ENCODE measurements at regions not wholly inside any gene's neighbourhood (a gene's known extent, or its start where the extent isn't known, plus 50 kb on each side); places are given as distances from the start of the nearest gene placed in this dataset.
"Not testable (repeated sequence)": the region's sequence is repeated elsewhere in the genome, so short reads cannot be mapped to it uniquely, and the experiment has no call there.

DNA sequence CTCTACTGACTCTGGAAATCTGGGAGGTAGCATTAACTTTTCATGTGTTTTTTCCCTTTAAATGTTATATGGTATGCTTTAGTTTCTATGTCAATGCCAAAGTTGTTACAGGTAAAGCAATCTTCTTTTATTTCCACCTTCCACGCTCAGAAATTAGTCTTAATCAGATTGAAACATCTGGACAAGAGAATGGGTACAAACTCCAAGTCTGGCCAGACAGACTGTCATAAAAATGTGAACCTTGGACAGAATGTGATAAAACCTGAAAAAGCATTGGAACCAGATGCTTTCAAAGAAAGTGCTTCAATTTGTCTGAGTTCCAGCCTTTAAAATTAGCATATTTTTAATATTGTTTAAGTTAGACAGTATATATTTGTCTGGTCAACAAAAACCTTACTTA, 110.7 kb upstream of the P2RY1 start:
- no peak for DNase-seq

DNA sequence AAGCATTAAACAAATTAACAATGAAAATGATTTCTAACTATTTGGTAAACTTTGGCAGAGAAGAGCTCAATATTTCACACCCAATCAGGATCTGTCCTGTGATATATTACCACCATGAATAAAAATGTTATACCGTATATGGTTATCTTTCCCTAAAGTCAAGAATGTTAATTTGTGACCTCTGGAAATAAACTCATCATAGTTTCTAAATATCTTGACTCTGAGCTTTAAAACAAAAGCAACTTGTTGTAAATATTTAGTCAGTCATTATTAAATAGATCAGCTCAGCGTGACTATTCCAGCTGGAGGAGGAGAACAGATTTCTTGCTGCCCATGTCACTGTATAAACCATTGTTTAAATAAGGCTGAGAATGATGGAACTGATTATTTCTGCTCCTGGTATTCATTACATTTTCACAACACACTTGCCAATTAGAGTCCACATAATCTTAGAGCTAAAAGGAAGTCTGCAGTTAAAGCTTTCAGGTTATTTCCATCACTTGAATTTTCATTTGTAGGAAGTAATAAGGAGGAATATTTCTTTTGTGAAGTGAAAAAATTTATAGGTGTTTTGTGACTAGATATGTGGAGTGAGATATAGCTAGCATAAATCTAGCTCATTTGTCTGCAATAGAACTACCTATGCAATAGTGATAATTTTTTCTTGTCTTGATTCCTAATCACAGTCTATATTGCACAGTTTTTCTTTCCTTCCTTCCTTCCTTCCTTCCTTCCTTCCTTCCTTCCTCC, 106.5 kb upstream of the P2RY1 start:
- DNase-seq, result no peak

DNA sequence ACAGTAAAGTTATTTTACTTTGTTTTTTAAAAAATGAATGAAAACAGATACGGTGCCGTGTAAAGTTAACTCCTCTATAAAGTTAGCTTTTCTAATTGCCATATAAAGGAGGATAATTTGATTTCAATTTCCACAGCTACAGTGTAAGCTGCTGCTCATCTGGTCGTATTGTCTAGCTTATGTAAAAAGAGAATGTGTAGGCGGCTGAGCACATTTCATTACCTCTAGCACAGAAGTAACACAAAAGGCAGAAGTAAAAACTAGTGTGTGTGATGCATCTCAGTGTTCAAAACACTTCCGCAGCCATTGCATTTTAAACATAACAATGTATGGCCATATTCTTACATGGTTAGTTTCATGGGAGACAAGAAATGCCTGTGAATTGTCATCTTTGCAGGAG, 105.0 kb upstream of the P2RY1 start:
- no peak for DNase-seq

DNA sequence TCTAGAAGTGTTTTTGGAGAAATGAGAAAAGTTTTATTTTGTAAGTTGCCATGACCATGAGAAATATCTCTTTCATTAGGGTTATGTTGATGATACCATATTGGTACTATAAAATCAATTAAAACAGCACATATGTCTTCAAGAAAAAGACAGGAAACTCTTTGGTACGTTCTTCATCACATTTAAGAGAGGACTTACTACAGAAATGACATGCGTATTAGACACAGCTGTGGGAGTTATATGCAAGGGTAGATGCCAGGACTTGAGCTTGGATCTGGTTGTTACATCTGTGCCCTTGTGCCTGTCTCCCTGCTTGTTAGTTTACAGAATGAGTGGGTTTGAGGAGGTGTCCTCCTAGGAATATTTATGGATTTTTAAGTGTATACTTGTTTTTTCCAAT, 103.4 kb upstream of the P2RY1 start:
- DNase-seq, result no peak

DNA sequence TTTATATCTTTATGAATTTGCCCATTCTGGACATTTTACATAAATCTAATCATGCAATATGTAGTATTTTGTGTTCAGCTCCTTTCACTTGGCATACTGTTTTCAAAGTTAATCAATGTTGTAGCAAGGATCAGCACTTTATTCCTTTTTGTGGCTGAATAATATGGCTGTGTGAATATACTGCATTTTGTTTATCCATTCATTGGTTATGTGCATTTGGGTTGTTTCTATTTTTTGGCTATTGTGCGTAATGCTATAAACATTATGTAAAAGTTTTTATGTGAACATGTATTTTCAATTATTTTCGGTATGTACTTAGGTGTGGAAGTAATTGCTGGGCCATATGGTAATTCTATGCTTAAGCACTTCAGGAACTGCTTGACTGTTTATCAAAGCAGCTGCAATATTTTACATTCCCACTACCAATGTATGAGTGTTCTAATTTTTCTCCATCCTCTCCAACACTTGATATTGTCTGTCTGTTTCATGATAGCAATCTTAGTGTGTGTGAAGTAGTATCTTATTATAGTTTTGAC, 101.3 kb upstream of the P2RY1 start:
- no peak for DNase-seq

DNA sequence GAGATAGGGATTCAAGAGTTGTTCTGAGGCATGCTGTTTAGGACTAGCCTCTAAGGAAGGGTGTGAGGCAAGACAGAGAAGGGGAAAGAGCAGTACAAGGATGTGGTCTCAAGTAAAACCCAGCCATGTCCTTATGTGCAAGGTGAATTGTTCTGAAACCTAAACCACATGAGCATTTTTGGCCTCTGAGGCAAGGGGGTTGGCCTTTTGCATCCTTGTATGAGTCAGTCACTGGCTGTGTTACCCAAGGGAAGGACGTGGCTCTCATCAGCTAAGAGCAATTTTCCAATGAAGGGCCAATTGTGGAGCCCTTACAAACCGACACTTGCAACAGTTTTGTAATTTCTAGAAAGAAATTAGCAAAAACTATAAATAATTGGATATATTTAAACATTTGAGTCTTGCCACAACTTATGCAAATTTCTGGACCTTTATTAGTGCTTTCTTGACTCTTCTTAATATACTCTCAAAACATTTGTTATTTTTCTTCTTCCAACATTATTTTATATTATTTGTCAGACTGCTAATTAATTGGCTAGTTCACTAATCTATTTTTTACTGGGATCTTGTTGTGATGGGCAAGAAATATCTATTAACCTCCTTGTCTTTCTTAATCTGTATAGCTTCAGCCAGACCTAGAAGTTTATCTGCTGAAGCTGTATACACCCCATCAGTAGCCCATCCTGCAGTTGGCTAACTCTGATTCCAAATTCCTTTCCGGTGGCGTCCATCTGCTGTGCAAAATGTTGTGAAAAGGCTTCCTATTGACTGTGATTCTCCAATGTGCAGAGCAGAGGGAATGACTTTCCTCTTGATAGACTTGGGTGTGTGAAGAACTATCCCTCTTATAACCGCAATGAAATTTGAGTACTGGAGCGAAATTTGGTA, 97.7 kb upstream of the P2RY1 start:
- no peak for DNase-seq

DNA sequence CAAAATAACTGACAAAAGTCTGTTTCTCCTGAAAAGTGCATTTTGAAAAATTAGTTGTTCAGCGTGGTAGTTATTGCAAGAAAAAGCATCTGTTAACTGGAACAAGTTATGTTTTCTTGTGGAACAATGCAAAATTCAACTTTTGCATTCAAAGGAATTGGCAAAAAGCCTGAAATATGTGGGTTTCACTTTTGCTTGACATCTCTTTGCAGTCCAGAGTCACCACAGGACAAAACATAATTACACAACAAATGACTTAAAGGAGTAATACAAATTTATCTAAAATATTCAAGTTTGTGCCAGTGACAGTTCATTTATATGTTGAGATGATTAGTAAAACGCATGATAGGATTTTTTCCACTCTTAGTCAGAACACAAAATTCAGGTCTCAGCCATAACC, 96.3 kb upstream of the P2RY1 start:
- peak; percentile 71 for DNase-seq

DNA sequence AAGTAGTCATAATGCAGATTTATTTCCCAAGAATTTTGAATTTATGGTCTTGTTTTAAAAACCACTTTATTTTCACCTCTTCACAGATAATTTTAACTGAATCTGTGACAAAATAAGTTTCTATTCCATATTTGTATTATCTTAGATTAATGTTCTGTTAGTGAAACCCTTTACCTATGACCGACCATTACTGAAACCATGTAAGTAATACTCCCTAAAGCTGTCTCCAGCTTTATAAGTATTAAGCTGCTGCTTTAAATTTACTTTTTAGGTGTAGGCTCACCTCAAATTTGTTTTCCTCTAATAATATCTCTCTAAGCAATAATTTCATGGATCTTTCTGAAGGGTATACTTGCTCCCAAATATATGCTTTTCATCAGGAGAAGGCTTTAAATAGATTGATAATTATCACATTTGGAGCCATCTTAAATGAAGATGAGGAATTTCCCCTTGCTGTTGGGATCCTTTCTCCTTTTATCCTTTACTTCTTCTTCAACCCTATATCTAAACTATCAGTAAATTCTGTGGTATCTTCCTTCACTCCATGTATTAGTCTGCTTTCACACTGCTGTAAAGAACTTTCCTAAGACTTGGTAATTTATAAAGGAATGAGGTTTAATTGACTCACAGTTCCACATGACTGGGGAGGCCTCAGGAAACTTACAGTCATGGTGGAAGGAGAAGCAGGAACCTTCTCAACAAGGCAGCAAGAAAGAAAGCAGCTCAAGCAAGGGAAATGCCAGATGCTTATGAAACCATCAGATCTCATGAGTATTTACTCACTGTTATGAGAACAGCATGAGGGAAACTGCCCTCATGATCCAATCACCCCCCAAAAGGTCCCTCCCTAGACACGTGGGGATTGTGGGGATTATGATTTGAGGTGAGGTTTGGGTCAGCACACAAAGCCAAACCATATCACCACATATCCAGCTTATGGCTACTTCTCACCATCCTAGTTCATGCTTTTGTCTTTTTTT, 92.3 kb upstream of the P2RY1 start:
- DNase-seq, result no peak

DNA sequence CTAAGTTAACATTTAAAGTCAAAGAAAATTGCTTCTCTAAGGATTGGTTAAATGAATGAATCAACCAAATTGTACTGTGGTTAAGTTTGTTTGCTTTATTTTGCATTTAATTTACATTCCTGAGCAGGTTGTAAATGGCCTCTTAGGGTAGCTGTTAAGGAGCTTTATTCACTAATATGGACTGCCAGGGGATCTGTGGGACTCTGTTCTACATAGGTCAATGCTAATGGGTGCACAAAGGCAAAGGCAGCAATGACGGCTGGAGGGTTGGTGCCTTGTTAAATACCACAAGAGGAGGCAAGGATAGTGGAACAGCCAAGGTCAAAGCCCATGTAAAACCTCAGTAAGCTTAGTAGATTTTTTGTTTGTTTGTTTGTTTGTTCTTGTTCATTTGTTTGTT, 89.3 kb upstream of the P2RY1 start:
- DNase-seq, result no peak

DNA sequence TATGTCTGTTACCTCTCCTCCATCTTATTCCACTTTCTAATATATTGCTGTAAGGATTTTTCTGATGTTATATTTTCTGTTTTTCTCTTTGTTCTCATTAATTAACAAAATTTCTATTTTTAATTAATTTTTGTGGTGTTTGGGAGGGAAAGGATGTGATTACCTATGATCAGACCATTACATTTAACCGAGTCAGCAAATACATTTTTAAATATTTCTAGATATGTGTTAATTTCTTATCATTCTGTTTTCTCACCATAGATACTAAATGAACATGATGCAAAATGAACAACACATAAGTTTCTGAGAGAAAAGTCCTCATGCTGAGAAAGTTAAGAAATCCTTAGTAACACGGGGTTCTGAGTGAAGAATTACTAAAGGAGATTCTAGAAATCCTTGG, 80.6 kb upstream of the P2RY1 start:
- DNase-seq, result no peak

DNA sequence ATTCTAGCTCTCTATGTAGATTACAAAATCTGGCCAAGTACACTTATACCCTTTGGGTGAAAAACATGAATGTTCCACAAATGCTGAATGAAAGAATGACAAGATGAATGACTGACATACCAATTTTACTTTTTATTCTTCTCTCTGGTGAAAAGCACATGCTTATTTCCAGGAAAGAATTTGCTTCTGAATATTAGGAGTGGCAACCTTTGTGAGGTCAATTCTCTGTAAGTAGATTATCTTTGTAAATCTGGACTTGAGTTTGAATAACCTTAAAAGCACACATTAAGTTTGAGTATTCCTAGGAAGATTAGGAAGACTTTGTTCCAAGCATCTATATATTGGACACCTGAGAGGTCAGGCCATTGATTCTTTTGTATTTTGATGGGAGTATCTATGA, 78.1 kb upstream of the P2RY1 start:
- DNase-seq, result no peak

DNA sequence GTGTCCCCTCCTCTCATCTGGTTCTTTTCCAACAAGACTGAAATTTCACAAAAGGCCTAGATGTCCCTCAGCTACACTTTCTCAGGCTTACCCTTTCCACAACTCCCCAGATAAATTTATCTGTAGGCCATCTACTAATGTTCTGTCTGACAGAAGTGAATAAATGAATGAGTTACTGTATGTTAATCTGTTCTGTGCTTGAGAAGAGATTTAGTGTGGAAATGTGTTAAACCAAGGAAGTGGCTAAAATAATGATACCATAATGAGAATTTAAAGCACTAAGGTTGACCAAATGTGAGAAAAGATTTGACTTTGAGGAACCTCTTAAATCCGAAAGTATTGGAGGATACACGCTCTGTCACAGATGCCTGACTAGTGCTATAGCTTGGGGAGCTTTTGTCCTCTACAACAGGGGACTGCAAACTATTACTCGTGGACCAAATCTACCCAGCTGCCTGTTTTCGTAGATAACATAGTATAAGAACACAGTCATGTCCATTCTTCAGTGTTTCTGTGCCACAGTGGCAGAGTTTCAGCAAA, 74.8 kb upstream of the P2RY1 start:
- DNase-seq, result no peak

DNA sequence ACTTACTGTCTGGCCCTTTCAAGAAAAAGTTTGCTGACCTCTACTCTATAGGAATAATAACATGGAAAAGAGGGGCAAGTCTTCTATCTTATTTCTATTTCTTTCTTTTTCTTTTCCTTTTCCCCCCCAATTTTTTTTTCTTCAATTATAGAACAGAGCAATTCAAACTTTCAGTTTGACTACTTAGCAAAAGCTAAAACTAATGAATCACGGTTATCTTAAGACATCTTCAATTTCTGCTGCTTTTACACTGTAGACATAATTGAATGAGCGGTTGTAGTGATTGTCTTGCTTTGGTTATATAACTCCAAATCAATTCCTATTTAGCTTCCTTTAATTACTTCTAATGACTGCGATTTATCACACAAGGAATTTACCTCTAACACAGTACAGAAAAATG, 74.3 kb upstream of the P2RY1 start:
- no peak for DNase-seq

DNA sequence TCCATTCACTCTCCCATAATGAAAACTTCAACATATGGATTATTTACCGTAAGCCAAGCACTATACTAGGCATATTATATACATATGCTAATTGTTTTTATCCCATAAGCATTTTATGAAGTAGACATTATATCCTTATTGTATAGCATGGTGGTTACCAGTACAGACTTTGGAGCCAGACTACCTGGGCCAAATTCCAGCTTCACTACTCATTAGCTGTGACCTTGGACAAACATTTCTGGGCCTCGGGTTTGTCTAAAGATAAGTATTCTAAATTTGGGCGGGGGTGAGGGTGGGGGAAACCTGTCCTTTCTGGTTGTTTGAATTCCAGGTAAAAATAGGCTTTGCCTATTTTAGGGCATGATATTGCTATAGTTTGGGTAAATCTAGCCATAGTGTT, 66.5 kb upstream of the P2RY1 start:
- no peak for DNase-seq

DNA sequence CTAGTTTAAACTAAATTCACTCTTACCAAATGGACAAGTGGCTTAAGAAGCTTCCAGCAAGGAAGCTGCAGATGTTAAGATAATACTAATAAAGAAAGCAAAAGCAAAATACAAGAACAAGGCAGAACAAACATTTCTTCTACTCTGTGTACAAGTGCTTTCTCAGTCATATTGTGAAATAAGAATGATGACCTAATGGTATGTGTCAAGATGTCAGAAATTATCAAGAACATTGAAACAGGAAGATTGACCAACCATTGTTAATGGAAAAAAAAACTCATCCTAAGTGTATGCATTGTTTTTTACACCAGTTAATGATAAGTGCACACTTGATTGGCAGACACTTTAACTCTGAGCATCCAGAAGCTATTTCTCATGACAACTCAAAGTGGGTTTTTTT, 65.4 kb upstream of the P2RY1 start:
- DNase-seq, result peak; percentile 50

DNA sequence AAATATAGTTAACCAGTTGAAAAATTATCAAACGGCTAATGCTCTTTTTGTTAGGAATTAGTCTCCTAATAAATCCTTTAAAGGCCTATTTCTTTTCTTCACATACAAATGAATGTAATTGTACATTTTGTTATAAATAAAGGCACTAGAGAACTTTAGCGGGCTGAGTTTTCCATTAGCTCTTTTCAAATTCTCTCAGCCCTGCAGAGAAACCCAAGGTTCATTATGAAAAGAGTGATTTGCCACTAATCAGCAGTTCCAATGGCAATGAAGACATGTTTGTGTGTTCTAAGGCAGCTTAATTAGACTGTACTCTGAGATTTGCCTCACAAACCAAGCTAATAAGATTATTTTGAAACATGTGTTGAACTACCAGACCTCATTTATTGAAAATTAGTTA, 64.6 kb upstream of the P2RY1 start:
- DNase-seq, result no peak

DNA sequence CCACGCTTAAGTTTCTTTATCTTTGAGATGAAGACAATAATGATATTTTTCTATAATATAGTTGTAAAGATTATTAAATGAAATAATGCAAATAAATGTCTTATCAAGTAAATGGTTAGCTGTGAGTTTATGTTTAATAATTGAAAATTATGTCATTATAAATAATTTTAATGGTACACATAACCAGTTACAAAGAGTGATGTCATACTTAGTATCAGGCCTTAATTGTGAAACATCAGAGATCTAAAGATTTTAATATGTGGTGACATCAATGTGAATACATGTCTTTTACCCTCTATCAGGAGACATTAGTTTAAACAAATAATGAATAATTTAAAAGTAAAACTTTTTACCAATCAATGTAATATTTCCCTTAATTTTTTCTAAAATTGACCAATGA, 63.8 kb upstream of the P2RY1 start:
- DNase-seq, result no peak

DNA sequence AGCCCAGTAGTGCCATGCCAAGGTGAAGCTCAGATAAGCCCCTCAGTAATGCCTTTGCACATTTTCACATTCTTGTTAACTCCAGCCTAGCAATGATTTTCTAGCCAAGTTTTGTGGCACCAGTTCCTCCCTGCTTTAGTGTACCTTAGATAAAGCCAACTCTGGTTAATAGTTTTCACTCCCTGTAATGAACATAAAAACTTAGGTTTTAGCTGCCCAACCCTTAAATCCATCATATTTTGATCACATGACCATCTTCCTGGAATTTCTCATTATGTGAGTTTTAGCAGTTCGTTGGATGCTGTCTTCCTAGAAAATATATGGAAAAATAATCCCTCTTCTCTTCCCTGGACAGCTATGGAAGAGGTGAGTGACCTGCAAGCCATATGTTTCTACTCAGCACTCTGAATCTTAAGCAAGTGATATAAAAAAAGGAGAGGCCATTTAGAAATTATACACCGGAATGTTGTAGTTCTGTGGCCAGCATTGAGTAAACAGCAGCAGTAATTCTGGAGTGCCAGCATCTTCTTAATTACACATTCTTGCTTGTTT, 62.2 kb upstream of the P2RY1 start:
- DNase-seq, result no peak

DNA sequence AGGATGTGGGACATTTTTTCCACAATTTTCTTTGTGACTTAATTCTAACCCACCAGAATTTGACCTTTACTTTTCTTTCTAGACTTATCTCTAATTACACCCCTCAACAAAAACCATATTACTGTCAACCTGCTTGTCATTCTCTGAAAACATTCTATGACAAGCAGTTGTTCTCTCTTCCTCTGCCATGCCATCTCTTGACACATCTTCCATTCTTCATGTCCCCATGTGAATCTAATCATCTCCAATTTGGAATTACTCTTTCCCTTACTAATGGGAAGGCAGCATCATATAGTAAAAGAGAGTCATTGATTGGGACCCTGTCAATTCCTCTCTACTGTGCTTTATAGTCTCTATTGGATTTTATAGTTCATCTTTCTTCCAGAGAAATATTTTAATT, 61.3 kb upstream of the P2RY1 start:
- no peak for DNase-seq

DNA sequence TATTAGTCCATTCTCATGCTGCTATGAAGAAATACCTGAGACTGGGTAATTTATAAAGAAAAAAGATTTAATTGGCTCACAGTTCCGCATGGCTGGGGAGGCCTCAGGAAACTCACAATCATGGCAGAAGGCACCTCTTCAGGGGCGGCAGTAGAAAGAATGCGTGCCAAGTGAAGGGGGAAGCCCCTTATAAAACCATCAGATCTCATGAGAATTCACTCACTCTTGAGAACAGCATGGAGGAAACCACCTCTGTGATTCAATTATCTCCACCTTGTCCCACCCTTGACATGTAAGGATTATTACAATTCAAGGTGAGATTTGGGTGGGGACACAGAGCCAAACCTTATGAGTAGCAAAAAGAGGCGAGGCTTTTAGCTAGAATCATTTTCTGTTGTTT, 60.7 kb upstream of the P2RY1 start:
- DNase-seq, result not testable (repeated sequence)

DNA sequence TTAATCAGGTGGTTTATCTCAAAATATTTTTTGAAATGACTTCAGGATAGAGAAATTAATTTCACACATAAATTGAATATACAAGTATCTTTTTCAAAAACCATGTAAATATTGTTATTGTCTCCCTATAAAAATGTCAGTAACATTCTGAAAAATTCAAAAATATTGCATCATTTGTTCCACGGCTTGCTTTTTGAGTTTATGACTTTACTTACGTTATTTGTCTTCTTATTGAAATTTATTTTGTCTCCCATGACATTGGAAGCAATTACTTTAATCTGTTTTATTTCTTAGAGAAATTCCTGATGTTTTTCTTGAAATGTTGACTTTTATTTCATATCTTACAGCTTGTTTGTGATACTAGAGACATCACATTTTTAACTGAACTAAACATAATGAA, 56.9 kb upstream of the P2RY1 start:
- no peak for DNase-seq

DNA sequence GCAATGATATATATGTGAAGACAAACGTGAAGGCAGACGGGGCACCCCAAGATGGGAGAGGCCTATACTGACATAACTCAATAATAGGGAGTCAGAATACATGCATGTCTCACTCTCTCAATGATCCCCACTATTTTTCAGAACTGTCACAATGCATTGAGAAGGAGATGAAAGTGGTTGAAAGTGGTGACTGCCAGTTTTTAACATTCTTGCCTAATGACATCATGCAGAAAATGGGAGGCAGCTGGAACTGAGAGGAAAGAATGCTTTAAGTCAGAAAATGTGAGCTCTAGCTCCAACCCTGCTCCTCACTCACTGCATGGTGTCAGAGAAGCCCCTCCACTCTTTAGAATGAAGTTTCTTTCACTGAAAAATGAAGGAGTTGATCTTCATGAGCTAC, 55.3 kb upstream of the P2RY1 start:
- no peak for DNase-seq
